GM12878 (cell line): ENCODE measurements at regions not wholly inside any gene's neighbourhood (a gene's known extent, or its start where the extent isn't known, plus 50 kb on each side); places are given as distances from the start of the nearest gene placed in this dataset.

Source experiments
- BRCA1 ChIP-seq: IDR thresholded peaks from 2 replicates; pipeline ENCODE4 v1.6.1; 2011; ENCODE audit warnings: low read depth, low read length, improper control_type of control experiment
- EZH2 ChIP-seq: IDR thresholded peaks from 2 replicates; pipeline ENCODE4 v1.6.1; 2012; ENCODE audit warnings: low read depth, mild to moderate bottlenecking, control low read depth, inconsistent platforms, low read length, borderline replicate concordance; ENCODE audit not compliant: control insufficient read depth
- FOXK2 ChIP-seq: fragments of 450-650 bp; IDR thresholded peaks from 2 replicates; pipeline ENCODE4 v1.6.1; 2017; ENCODE audit warnings: mild to moderate bottlenecking, moderate library complexity
- MEF2A ChIP-seq: IDR thresholded peaks from 2 replicates; pipeline ENCODE4 v1.6.1; 2011; ENCODE audit warnings: low read depth, mild to moderate bottlenecking, low read length, moderate library complexity; ENCODE audit not compliant: insufficient read depth
- USF1 ChIP-seq: IDR thresholded peaks from 2 replicates; pipeline ENCODE4 v1.6.1; 2011; ENCODE audit warnings: borderline replicate concordance, low read depth, mild to moderate bottlenecking, moderate library complexity, mixed read lengths, low read length; ENCODE audit not compliant: insufficient read depth; ENCODE audit errors: extremely low read length
- ZNF592 ChIP-seq: fragments of 450-650 bp; IDR thresholded peaks from 2 replicates; pipeline ENCODE4 v1.6.1; 2017; ENCODE audit warnings: mild to moderate bottlenecking, moderate library complexity

GRCh38 chr2:108082978-108083377, 96.7 kb downstream of the SLC5A7 start:
- no peak for TF ChIP-seq ZNF592
- TF ChIP-seq BRCA1 = no peak
- no peak for TF ChIP-seq MEF2A
- TF ChIP-seq USF1 = no peak
- no peak for TF ChIP-seq FOXK2
- TF ChIP-seq EZH2 = no peak
